22Rv1 (cell line): ENCODE measurements at regions not wholly inside any gene's neighbourhood (a gene's known extent, or its start where the extent isn't known, plus 50 kb on each side); places are given as distances from the start of the nearest gene placed in this dataset.

Source experiments
- ZFX ChIP-seq: fragments of 450-650 bp; IDR thresholded peaks from 2 replicates; pipeline ENCODE4 v1.6.1; 2017; ENCODE audit warnings: antibody characterized with exemption, borderline replicate concordance
- TF ChIP-seq, protein P1 (sequence below): fragments of 450-650 bp; IDR thresholded peaks from 2 replicates; pipeline ENCODE4 v1.5.1; 2017; ENCODE audit warnings: mild to moderate bottlenecking

GRCh38 chr3:82824491-82824890, 1063.0 kb upstream of the GBE1 start:
- TF ChIP-seq, protein P1, sequence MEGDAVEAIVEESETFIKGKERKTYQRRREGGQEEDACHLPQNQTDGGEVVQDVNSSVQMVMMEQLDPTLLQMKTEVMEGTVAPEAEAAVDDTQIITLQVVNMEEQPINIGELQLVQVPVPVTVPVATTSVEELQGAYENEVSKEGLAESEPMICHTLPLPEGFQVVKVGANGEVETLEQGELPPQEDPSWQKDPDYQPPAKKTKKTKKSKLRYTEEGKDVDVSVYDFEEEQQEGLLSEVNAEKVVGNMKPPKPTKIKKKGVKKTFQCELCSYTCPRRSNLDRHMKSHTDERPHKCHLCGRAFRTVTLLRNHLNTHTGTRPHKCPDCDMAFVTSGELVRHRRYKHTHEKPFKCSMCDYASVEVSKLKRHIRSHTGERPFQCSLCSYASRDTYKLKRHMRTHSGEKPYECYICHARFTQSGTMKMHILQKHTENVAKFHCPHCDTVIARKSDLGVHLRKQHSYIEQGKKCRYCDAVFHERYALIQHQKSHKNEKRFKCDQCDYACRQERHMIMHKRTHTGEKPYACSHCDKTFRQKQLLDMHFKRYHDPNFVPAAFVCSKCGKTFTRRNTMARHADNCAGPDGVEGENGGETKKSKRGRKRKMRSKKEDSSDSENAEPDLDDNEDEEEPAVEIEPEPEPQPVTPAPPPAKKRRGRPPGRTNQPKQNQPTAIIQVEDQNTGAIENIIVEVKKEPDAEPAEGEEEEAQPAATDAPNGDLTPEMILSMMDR: no peak
- no peak for TF ChIP-seq ZFX
